DOHH2 (cell line): ENCODE measurements at regions not wholly inside any gene's neighbourhood (a gene's known extent, or its start where the extent isn't known, plus 50 kb on each side); places are given as distances from the start of the nearest gene placed in this dataset.

Experiments used
- EZH2phosphoT487 ChIP-seq: fragments of 200-600 bp; sonication (generic); IDR thresholded peaks from 2 replicates; pipeline ENCODE4 v1.6.1; 2017; ENCODE audit warnings: borderline replicate concordance, mild to moderate bottlenecking, antibody characterized with exemption, low read length, moderate library complexity, mixed read lengths
- TF ChIP-seq, protein P1 (sequence below): fragments of 200-600 bp; sonication (generic); IDR thresholded peaks from one replicate; pipeline ENCODE4 v1.5.1; 2014; ENCODE audit warnings: antibody characterized with exemption, mild to moderate bottlenecking, low read depth, low read length; ENCODE audit not compliant: poor library complexity, severe bottlenecking

DNA sequence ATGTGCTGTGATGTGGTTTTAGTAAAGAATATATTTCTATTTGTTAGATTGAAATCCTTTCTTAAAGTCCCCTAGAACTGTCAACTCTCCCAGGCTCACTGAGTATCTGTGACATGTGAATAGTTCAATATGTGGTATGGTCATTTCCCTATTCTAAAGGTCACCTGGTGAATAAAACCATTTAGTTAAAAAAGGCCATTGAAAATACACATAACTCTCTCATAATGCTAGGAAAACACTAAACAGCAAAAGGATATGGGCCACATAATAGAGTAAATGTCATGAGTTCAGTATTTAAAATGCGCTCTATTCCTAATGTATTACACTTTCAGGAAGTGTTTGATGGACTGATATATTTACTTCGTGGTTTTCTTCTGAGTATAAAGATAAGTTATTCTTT lies 420.9 kb upstream of the JAG1 start:
- TF ChIP-seq, protein P1, sequence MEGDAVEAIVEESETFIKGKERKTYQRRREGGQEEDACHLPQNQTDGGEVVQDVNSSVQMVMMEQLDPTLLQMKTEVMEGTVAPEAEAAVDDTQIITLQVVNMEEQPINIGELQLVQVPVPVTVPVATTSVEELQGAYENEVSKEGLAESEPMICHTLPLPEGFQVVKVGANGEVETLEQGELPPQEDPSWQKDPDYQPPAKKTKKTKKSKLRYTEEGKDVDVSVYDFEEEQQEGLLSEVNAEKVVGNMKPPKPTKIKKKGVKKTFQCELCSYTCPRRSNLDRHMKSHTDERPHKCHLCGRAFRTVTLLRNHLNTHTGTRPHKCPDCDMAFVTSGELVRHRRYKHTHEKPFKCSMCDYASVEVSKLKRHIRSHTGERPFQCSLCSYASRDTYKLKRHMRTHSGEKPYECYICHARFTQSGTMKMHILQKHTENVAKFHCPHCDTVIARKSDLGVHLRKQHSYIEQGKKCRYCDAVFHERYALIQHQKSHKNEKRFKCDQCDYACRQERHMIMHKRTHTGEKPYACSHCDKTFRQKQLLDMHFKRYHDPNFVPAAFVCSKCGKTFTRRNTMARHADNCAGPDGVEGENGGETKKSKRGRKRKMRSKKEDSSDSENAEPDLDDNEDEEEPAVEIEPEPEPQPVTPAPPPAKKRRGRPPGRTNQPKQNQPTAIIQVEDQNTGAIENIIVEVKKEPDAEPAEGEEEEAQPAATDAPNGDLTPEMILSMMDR, result no peak
- no peak for TF ChIP-seq EZH2phosphoT487
